HCT116 (cell line): ENCODE measurements at regions not wholly inside any gene's neighbourhood (a gene's known extent, or its start where the extent isn't known, plus 50 kb on each side); places are given as distances from the start of the nearest gene placed in this dataset.

ENCODE experiments used
- ATAC-seq: fragments of 200-7000 bp; cut with Tn5 transposase; 2 replicates; pipeline ENCODE4 v1.9.1; 2020; ENCODE audit warnings: mild to moderate bottlenecking, moderate library complexity
- BruUV-seq: library from RNA; stranded (reverse); fragments of 400-500 nt; replicated peaks from 2 replicates; lab custom pipeline; 2021; lab: Mats Ljungman, UMichigan
- CTCF ChIA-PET: fragments of 300-600 bp; sonication (Branson Sonifier 250); formaldehyde crosslinking; loops from one replicate; lab custom pipeline; 2021; ENCODE audit warnings: antibody characterized with exemption; lab: Charles Lee
- POLR2A ChIA-PET: fragments of 300-600, 350-600 bp; sonication (Branson Sonifier 250); formaldehyde crosslinking; loops from one replicate; lab custom pipeline; 2021; ENCODE audit warnings: antibody characterized with exemption; lab: Charles Lee
- RAD21 ChIA-PET, 2 experiments: fragments of 300-600 bp; sonication (Branson Sonifier 250); formaldehyde crosslinking; loops; one replicate each; lab custom pipeline; 2023; ENCODE audit warnings: low total read pairs in 2 of 2; ENCODE audit not compliant: uncharacterized antibody in 2 of 2, unreplicated experiment in 2 of 2, low non-redundant PET in 1 of 2; lab: Charles Lee
- DNase-seq: peaks from one replicate; pipeline ENCODE4 v3.0.0-alpha.2; 2010; ENCODE audit warnings: low read depth, low spot score
- H2AFZ ChIP-seq: fragments of 200-600 bp; shearing (Covaris generic), sonication (generic); 2 replicates; pipeline ENCODE4 v1.6.1; 2017; ENCODE audit warnings: low read depth, mixed run types, mixed read lengths, antibody characterized with exemption, low read length; ENCODE audit not compliant: poor library complexity, severe bottlenecking
- H3K27ac ChIP-seq: 2 replicates; pipeline ENCODE4 v1.5.1; 2012; ENCODE audit warnings: low read depth, low read length
- H3K27me3 ChIP-seq: fragments of 200-600 bp; sonication (generic); 2 replicates; pipeline ENCODE4 v1.6.1; 2016; ENCODE audit warnings: mixed run types, low read length, mixed read lengths; ENCODE audit not compliant: insufficient read depth
- H3K36me3 ChIP-seq, 2 experiments: fragments of 200-500 bp in 1 of 2; fragments of 200-600 bp in 1 of 2; sonication (Bioruptor generic) in 1 of 2; sonication (generic) in 1 of 2; 2 replicates each; pipeline versions ENCODE4 v1.5.1 to v1.6.1; 2014 to 2016; ENCODE audit warnings: low read length in 2 of 2, inconsistent platforms in 1 of 2, mixed read lengths in 1 of 2, mixed run types in 1 of 2; ENCODE audit not compliant: insufficient read depth in 2 of 2, control insufficient read depth in 1 of 2
- H3K4me1 ChIP-seq, 2 experiments: fragments of 200-600 bp in 1 of 2; sonication (generic) in 1 of 2; 2 replicates each; pipeline versions ENCODE4 v1.5.1 to v1.6.1; 2012 to 2017; ENCODE audit warnings: low read length in 2 of 2, inconsistent platforms in 1 of 2, mild to moderate bottlenecking in 1 of 2, mixed read lengths in 1 of 2, mixed run types in 1 of 2, moderate library complexity in 1 of 2; ENCODE audit not compliant: insufficient read depth in 2 of 2, control insufficient read depth in 1 of 2
- H3K4me2 ChIP-seq: fragments of 200-600 bp; sonication (generic); 2 replicates; pipeline ENCODE4 v1.6.1; 2017; ENCODE audit warnings: mixed run types, low read length, mixed read lengths
- H3K4me3 ChIP-seq, 2 experiments: fragments of 200-600 bp in 1 of 2; sonication (generic) in 1 of 2; replicated peaks in 1 of 2; 2 replicates each; pipeline ENCODE4 v1.5.1; 2011 to 2016; ENCODE audit warnings: low read length in 2 of 2, control low read depth in 1 of 2, low read depth in 1 of 2, mild to moderate bottlenecking in 1 of 2, mixed read lengths in 1 of 2, mixed run types in 1 of 2
- H3K79me2 ChIP-seq: fragments of 200-600 bp; sonication (generic); 2 replicates; pipeline ENCODE4 v1.6.1; 2017; ENCODE audit warnings: mild to moderate bottlenecking, mixed run types, low read length, moderate library complexity, mixed read lengths; ENCODE audit not compliant: insufficient read depth
- H3K9ac ChIP-seq: fragments of 200-600 bp; sonication (generic); 2 replicates; pipeline ENCODE4 v1.6.1; 2016; ENCODE audit warnings: low read length, mixed read lengths
- H3K9me2 ChIP-seq: fragments of 200-600 bp; sonication (generic), shearing (Covaris generic); 2 replicates; pipeline ENCODE4 v1.6.1; 2017; ENCODE audit warnings: mixed run types, mild to moderate bottlenecking, moderate library complexity; ENCODE audit not compliant: insufficient read depth
- H3K9me3 ChIP-seq, 2 experiments: fragments of 200-500 bp in 1 of 2; fragments of 200-600 bp in 1 of 2; sonication (Bioruptor generic) in 1 of 2; sonication (generic) in 1 of 2; 2 replicates each; pipeline ENCODE4 v1.6.1; 2014 to 2017; ENCODE audit warnings: low read length in 2 of 2, mixed read lengths in 2 of 2, inconsistent platforms in 1 of 2, low read depth in 1 of 2, mild to moderate bottlenecking in 1 of 2, mixed run types in 1 of 2, moderate library complexity in 1 of 2; ENCODE audit not compliant: control insufficient read depth in 1 of 2, insufficient read depth in 1 of 2
- H4K20me1 ChIP-seq: fragments of 200-600 bp; sonication (generic), shearing (Covaris generic); 2 replicates; pipeline ENCODE4 v1.6.1; 2017; ENCODE audit warnings: mixed run types, mild to moderate bottlenecking, moderate library complexity; ENCODE audit not compliant: insufficient read depth
- EZH2phosphoT487 ChIP-seq: fragments of 200-600 bp; IDR thresholded peaks from 2 replicates; pipeline ENCODE4 v1.6.1; 2018; ENCODE audit warnings: antibody characterized with exemption, borderline replicate concordance
- SP1 ChIP-seq: IDR thresholded peaks from 2 replicates; pipeline ENCODE4 v1.6.1; 2012; ENCODE audit warnings: low read depth
- SRF ChIP-seq: IDR thresholded peaks from 2 replicates; pipeline ENCODE4 v1.6.1; 2012; ENCODE audit warnings: low read depth
- intact Hi-C: fragments of 100-400 bp; cut with micrococcal nuclease; formaldehyde crosslinking; loops from 2 replicates; pipeline ENCODE4 v1.10.0; 2022
- TF ChIP-seq, protein P1 (sequence below): IDR thresholded peaks from 2 replicates; pipeline ENCODE4 v1.6.1; 2012
- TF ChIP-seq, protein P2 (sequence below): IDR thresholded peaks from 2 replicates; pipeline ENCODE4 v1.6.1; 2011; ENCODE audit warnings: mild to moderate bottlenecking, low read length, moderate library complexity; ENCODE audit not compliant: insufficient replicate concordance; ENCODE audit errors: extremely low read depth

DNA sequence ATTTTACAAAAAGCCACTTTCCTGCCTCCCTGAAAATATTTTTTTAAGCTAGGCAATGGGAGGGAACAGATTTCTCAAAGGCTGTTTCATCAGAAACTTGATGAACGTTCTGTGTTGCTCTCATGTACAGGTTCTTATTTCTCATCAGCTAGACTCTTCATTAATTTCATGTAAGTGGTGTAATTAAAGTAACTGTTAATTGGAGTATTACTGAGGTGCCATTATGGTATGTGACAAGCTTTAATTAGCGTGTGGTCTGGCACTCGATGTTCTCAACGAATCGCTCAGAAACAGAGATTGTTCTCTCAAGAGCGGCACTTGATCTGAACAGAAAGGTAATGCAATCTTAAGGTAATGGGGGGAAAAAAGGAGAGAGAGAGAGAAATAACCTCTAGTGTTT lies 81.9 kb upstream of the MYCN start:
- no peak for DNase-seq
- Histone ChIP-seq H3K9ac (no peak overlapping the region), H3K9me3 (no peaks in the 10 kb centered on the region), H3K4me1 (no peaks in the 10 kb centered on the region), H3K4me2 (no peak overlapping the region), H2AFZ (no peak overlapping the region), H3K27me3 (peaks cover 8% of the 10 kb centered on the region), H3K27ac (no peak overlapping the region), H3K36me3 (no peaks in the 10 kb centered on the region), H3K79me2 (no peaks in the 10 kb centered on the region), H4K20me1 (no peaks in the 10 kb centered on the region), H3K4me3 (no peak overlapping the region), H3K9me2 (no peaks in the 10 kb centered on the region)
- no TSS peak for BruUV-seq
- RAD21 ChIA-PET, result no interaction called here
- CTCF ChIA-PET, result interaction anchor here (1.4 kb wide), 1 partner anchor 9 kb away, joined by 3 read pairs; no protein-coding TSS in a partner anchor
- ATAC-seq, result no peak
- TF ChIP-seq SRF, result no peak
- TF ChIP-seq, protein P1, sequence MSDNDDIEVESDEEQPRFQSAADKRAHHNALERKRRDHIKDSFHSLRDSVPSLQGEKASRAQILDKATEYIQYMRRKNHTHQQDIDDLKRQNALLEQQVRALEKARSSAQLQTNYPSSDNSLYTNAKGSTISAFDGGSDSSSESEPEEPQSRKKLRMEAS, result no peak
- TF ChIP-seq, protein P2, sequence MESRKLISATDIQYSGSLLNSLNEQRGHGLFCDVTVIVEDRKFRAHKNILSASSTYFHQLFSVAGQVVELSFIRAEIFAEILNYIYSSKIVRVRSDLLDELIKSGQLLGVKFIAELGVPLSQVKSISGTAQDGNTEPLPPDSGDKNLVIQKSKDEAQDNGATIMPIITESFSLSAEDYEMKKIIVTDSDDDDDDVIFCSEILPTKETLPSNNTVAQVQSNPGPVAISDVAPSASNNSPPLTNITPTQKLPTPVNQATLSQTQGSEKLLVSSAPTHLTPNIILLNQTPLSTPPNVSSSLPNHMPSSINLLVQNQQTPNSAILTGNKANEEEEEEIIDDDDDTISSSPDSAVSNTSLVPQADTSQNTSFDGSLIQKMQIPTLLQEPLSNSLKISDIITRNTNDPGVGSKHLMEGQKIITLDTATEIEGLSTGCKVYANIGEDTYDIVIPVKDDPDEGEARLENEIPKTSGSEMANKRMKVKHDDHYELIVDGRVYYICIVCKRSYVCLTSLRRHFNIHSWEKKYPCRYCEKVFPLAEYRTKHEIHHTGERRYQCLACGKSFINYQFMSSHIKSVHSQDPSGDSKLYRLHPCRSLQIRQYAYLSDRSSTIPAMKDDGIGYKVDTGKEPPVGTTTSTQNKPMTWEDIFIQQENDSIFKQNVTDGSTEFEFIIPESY, result no peak
- TF ChIP-seq, all 23 proteins: peak for 0
- intact Hi-C loops, result no loop called here
- POLR2A ChIA-PET, result no interaction called here

DNA sequence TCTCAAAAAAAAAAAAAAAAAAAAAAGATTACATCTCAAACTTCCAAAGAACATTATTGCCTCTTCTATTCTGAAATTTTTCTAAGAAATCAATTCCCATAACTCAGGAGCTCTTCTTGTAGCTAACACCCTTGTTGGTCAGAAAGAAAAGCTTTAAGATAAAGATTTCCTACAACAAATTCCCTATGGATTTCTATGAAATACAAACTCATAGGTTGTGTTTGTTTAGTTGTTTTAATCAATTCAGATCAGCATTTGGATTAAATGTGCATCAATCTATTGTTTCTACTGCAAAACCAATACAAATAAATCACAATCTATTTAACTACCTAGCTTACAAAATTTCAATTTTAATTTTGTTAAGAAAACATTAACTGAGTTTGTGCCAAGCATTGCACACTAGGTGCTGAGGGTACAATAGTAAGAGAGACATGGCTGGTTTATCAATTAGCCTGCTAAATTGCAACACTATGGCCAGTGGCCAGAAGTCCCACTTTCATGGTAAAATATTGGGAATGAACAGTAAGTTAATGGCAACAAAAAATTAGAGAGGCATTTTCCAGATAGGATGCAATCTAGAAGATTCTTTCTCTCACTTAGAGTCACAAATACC lies 80.2 kb upstream of the MYCN start:
- Histone ChIP-seq H3K4me3 (no peak overlapping the region), H3K9me2 (no peaks in the 10 kb centered on the region)
- no TSS peak for BruUV-seq
- ATAC-seq, result no peak
- ChIA-PET RAD21 (no interaction called here), POLR2A (no interaction called here)
- intact Hi-C loops, result no loop called here
- TF ChIP-seq SP1 (no peak), EZH2phosphoT487 (no peak)
- TF ChIP-seq, all 23 proteins: peak for 0
- CTCF ChIA-PET, result no interaction called here
- no peaks in the 10 kb centered on the region for H3K36me3 ChIP-seq
- H3K27me3 ChIP-seq, result peaks cover 8% of the 10 kb centered on the region
- no peaks in the 10 kb centered on the region for H3K9me3 ChIP-seq
- no peak overlapping the region for H3K9ac ChIP-seq
- H3K4me2 ChIP-seq, result no peak overlapping the region
- no peak overlapping the region for H3K27ac ChIP-seq
- H3K79me2 ChIP-seq, result no peaks in the 10 kb centered on the region
- no peaks in the 10 kb centered on the region for H4K20me1 ChIP-seq
- H3K4me1 ChIP-seq, result no peaks in the 10 kb centered on the region
- H2AFZ ChIP-seq, result no peak overlapping the region
- DNase-seq, result no peak
